Activated CD8-positive, alpha-beta memory T cell treated with anti-CD3 and anti-CD28 coated beads, Interleukin-2, amount 10 ng/mL, durations not matched to agents 7 days and 5 days (primary cell): ENCODE measurements at regions not wholly inside any gene's neighbourhood (a gene's known extent, or its start where the extent isn't known, plus 50 kb on each side); places are given as distances from the start of the nearest gene placed in this dataset.

Experiments used
- ATAC-seq: fragments of 150-1000 bp; cut with Tn5 transposase; one replicate; pipeline ENCODE4 v1.10.0; 2021; ENCODE audit warnings: moderate library complexity
- CTCF ChIA-PET: fragments of 350-600 bp; sonication (Branson Sonifier 250); formaldehyde crosslinking; loops from one replicate; lab custom pipeline; 2021; ENCODE audit warnings: antibody characterized with exemption; lab: Charles Lee
- DNase-seq: peaks from one replicate; pipeline ENCODE4 v3.0.0-alpha.2; 2020
- H3K27ac Mint-ChIP-seq: one replicate; pipeline ENCODE4 v1.8.0; 2021; ENCODE audit warnings: mild to moderate bottlenecking, mixed read lengths
- H3K27me3 Mint-ChIP-seq: one replicate; pipeline ENCODE4 v1.8.0; 2021; ENCODE audit warnings: mixed read lengths
- H3K36me3 Mint-ChIP-seq: one replicate; pipeline ENCODE4 v1.8.0; 2021; ENCODE audit warnings: mild to moderate bottlenecking, mixed read lengths
- H3K4me1 Mint-ChIP-seq: one replicate; pipeline ENCODE4 v1.8.0; 2021; ENCODE audit warnings: mixed read lengths
- H3K4me3 Mint-ChIP-seq: one replicate; pipeline ENCODE4 v1.8.0; 2021; ENCODE audit warnings: mild to moderate bottlenecking, moderate library complexity, mixed read lengths
- H3K9me3 Mint-ChIP-seq: one replicate; pipeline ENCODE4 v1.8.0; 2022; ENCODE audit warnings: low read depth, mixed read lengths

GRCh38 chr20:16877053-16877554 is 128.9 kb downstream of the OTOR start:
- no peaks in the 10 kb centered on the region for H3K9me3 Mint-ChIP-seq
- H3K4me3 Mint-ChIP-seq = no peak overlapping the region
- H3K36me3 Mint-ChIP-seq = no peaks in the 10 kb centered on the region
- no peaks in the 10 kb centered on the region for H3K27me3 Mint-ChIP-seq
- no peaks in the 10 kb centered on the region for H3K4me1 Mint-ChIP-seq
- ATAC-seq = no peak
- H3K27ac Mint-ChIP-seq = no peak overlapping the region
- CTCF ChIA-PET = no interaction called here
- DNase-seq = no peak

GRCh38 chr20:16885746-16886145 is 137.6 kb downstream of the OTOR start:
- DNase-seq (no peak), ATAC-seq (no peak)
- no peak overlapping the region for H3K27ac Mint-ChIP-seq
- H3K27me3 Mint-ChIP-seq = no peaks in the 10 kb centered on the region
- H3K4me3 Mint-ChIP-seq = no peak overlapping the region
- no peaks in the 10 kb centered on the region for H3K9me3 Mint-ChIP-seq
- H3K36me3 Mint-ChIP-seq = no peaks in the 10 kb centered on the region
- CTCF ChIA-PET = no interaction called here
- no peaks in the 10 kb centered on the region for H3K4me1 Mint-ChIP-seq

- Mint-ChIP-seq H3K9me3 (no peaks in the 10 kb centered on the region), H3K4me3 (no peak overlapping the region), H3K4me1 (no peaks in the 10 kb centered on the region), H3K27ac (no peak overlapping the region), H3K27me3 (no peaks in the 10 kb centered on the region), H3K36me3 (no peaks in the 10 kb centered on the region)
- DNase-seq = no peak
- CTCF ChIA-PET = no interaction called here
- ATAC-seq = no peak
These were observed 150.3 kb downstream of the OTOR start for GRCh38 chr20:16898433-16898832.

GRCh38 chr20:16902662-16903061 is 154.5 kb downstream of the OTOR start:
- no peaks in the 10 kb centered on the region for H3K4me1 Mint-ChIP-seq
- no peak overlapping the region for H3K4me3 Mint-ChIP-seq
- H3K27ac Mint-ChIP-seq = no peak overlapping the region
- CTCF ChIA-PET = no interaction called here
- H3K36me3 Mint-ChIP-seq = no peaks in the 10 kb centered on the region
- no peaks in the 10 kb centered on the region for H3K9me3 Mint-ChIP-seq
- no peaks in the 10 kb centered on the region for H3K27me3 Mint-ChIP-seq
- DNase-seq = no peak
- no peak for ATAC-seq

- peaks cover 3% of the 10 kb centered on the region for H3K9me3 Mint-ChIP-seq
- H3K36me3 Mint-ChIP-seq = no peaks in the 10 kb centered on the region
- no peak overlapping the region for H3K4me3 Mint-ChIP-seq
- DNase-seq (no peak), ATAC-seq (no peak)
- no peak overlapping the region for H3K27ac Mint-ChIP-seq
- H3K4me1 Mint-ChIP-seq = no peaks in the 10 kb centered on the region
- no peaks in the 10 kb centered on the region for H3K27me3 Mint-ChIP-seq
- CTCF ChIA-PET = no interaction called here
These were observed 156.6 kb downstream of the OTOR start for GRCh38 chr20:16904751-16905150.

GRCh38 chr20:16914277-16914676 is 166.1 kb downstream of the OTOR start:
- ATAC-seq = no peak
- peaks cover 2% of the 10 kb centered on the region for H3K9me3 Mint-ChIP-seq

GRCh38 chr20:16916165-16916564 is 168.0 kb downstream of the OTOR start:
- no peaks in the 10 kb centered on the region for H3K4me1 Mint-ChIP-seq
- H3K36me3 Mint-ChIP-seq = no peaks in the 10 kb centered on the region
- no peak overlapping the region for H3K27ac Mint-ChIP-seq
- no peak for ATAC-seq
- H3K27me3 Mint-ChIP-seq = no peaks in the 10 kb centered on the region
- CTCF ChIA-PET = no interaction called here
- H3K9me3 Mint-ChIP-seq = no peaks in the 10 kb centered on the region
- no peak overlapping the region for H3K4me3 Mint-ChIP-seq
- DNase-seq = no peak

More at GRCh38 chr20:16914277-16914676, 166.1 kb downstream of the OTOR start:
- no peaks in the 10 kb centered on the region for H3K36me3 Mint-ChIP-seq
- no peaks in the 10 kb centered on the region for H3K27me3 Mint-ChIP-seq
- CTCF ChIA-PET = no interaction called here
- no peaks in the 10 kb centered on the region for H3K4me1 Mint-ChIP-seq
- H3K4me3 Mint-ChIP-seq = no peak overlapping the region
- H3K27ac Mint-ChIP-seq = no peak overlapping the region
- no peak for DNase-seq

- no peaks in the 10 kb centered on the region for H3K4me1 Mint-ChIP-seq
- no peaks in the 10 kb centered on the region for H3K36me3 Mint-ChIP-seq
- CTCF ChIA-PET = no interaction called here
- H3K4me3 Mint-ChIP-seq = no peak overlapping the region
- no peaks in the 10 kb centered on the region for H3K9me3 Mint-ChIP-seq
- ATAC-seq (no peak), DNase-seq (no peak)
- H3K27me3 Mint-ChIP-seq = no peaks in the 10 kb centered on the region
- H3K27ac Mint-ChIP-seq = no peak overlapping the region
These were observed 169.5 kb downstream of the OTOR start for GRCh38 chr20:16917636-16918035.

- DNase-seq = no peak
- Mint-ChIP-seq H3K4me3 (no peak overlapping the region), H3K9me3 (no peaks in the 10 kb centered on the region), H3K27me3 (no peaks in the 10 kb centered on the region), H3K27ac (no peak overlapping the region), H3K4me1 (no peaks in the 10 kb centered on the region), H3K36me3 (no peaks in the 10 kb centered on the region)
- CTCF ChIA-PET = no interaction called here
- ATAC-seq = no peak
These were observed 170.2 kb downstream of the OTOR start for GRCh38 chr20:16918366-16918765.

GRCh38 chr20:16919841-16920240 is 171.7 kb downstream of the OTOR start:
- no peak for ATAC-seq
- no peaks in the 10 kb centered on the region for H3K4me1 Mint-ChIP-seq
- no peak overlapping the region for H3K4me3 Mint-ChIP-seq
- no peaks in the 10 kb centered on the region for H3K9me3 Mint-ChIP-seq
- no peak for DNase-seq
- CTCF ChIA-PET = no interaction called here
- no peaks in the 10 kb centered on the region for H3K27me3 Mint-ChIP-seq
- no peak overlapping the region for H3K27ac Mint-ChIP-seq
- no peaks in the 10 kb centered on the region for H3K36me3 Mint-ChIP-seq

GRCh38 chr20:16922834-16923233 is 174.7 kb downstream of the OTOR start:
- H3K27me3 Mint-ChIP-seq = no peaks in the 10 kb centered on the region
- H3K9me3 Mint-ChIP-seq = no peaks in the 10 kb centered on the region
- DNase-seq (no peak), ATAC-seq (no peak)
- H3K27ac Mint-ChIP-seq = no peak overlapping the region
- H3K4me1 Mint-ChIP-seq = no peaks in the 10 kb centered on the region
- no peak overlapping the region for H3K4me3 Mint-ChIP-seq
- no peaks in the 10 kb centered on the region for H3K36me3 Mint-ChIP-seq
- CTCF ChIA-PET = no interaction called here

GRCh38 chr20:16926626-16927430 is 178.7 kb downstream of the OTOR start:
- H3K4me3 Mint-ChIP-seq = no peak overlapping the region
- ATAC-seq (no peak), DNase-seq (no peak)
- H3K27ac Mint-ChIP-seq = no peak overlapping the region
- no peaks in the 10 kb centered on the region for H3K4me1 Mint-ChIP-seq
- H3K9me3 Mint-ChIP-seq = peaks cover 2% of the 10 kb centered on the region
- no peaks in the 10 kb centered on the region for H3K36me3 Mint-ChIP-seq
- CTCF ChIA-PET = no interaction called here
- H3K27me3 Mint-ChIP-seq = no peaks in the 10 kb centered on the region

GRCh38 chr20:16929756-16930155 is 181.6 kb downstream of the OTOR start:
- DNase-seq (no peak), ATAC-seq (no peak)
- H3K27ac Mint-ChIP-seq = no peak overlapping the region
- CTCF ChIA-PET = no interaction called here
- H3K4me1 Mint-ChIP-seq = no peaks in the 10 kb centered on the region
- peaks cover 2% of the 10 kb centered on the region for H3K9me3 Mint-ChIP-seq
- H3K36me3 Mint-ChIP-seq = no peaks in the 10 kb centered on the region
- H3K4me3 Mint-ChIP-seq = no peak overlapping the region
- H3K27me3 Mint-ChIP-seq = no peaks in the 10 kb centered on the region

GRCh38 chr20:16930656-16931055 is 182.5 kb downstream of the OTOR start:
- Mint-ChIP-seq H3K4me3 (no peak overlapping the region), H3K9me3 (peaks cover 2% of the 10 kb centered on the region)
- CTCF ChIA-PET = no interaction called here

More at GRCh38 chr20:16930656-16931055, 182.5 kb downstream of the OTOR start:
- H3K4me1 Mint-ChIP-seq = no peaks in the 10 kb centered on the region
- DNase-seq (no peak), ATAC-seq (no peak)
- no peaks in the 10 kb centered on the region for H3K36me3 Mint-ChIP-seq
- no peaks in the 10 kb centered on the region for H3K27me3 Mint-ChIP-seq
- H3K27ac Mint-ChIP-seq = no peak overlapping the region
